HCT116 (cell line): ENCODE measurements at regions not wholly inside any gene's neighbourhood (a gene's known extent, or its start where the extent isn't known, plus 50 kb on each side); places are given as distances from the start of the nearest gene placed in this dataset.

Source experiments
- ATAC-seq: fragments of 200-7000 bp; cut with Tn5 transposase; 2 replicates; pipeline ENCODE4 v1.9.1; 2020; ENCODE audit warnings: mild to moderate bottlenecking, moderate library complexity
- BruUV-seq: library from RNA; stranded (reverse); fragments of 400-500 nt; replicated peaks from 2 replicates; lab custom pipeline; 2021; lab: Mats Ljungman, UMichigan
- CTCF ChIA-PET: fragments of 300-600 bp; sonication (Branson Sonifier 250); formaldehyde crosslinking; loops from one replicate; lab custom pipeline; 2021; ENCODE audit warnings: antibody characterized with exemption; lab: Charles Lee
- POLR2A ChIA-PET: fragments of 300-600, 350-600 bp; sonication (Branson Sonifier 250); formaldehyde crosslinking; loops from one replicate; lab custom pipeline; 2021; ENCODE audit warnings: antibody characterized with exemption; lab: Charles Lee
- RAD21 ChIA-PET, 2 experiments: fragments of 300-600 bp; sonication (Branson Sonifier 250); formaldehyde crosslinking; loops; one replicate each; lab custom pipeline; 2023; ENCODE audit warnings: low total read pairs in 2 of 2; ENCODE audit not compliant: uncharacterized antibody in 2 of 2, unreplicated experiment in 2 of 2, low non-redundant PET in 1 of 2; lab: Charles Lee
- DNase-seq: peaks from one replicate; pipeline ENCODE4 v3.0.0-alpha.2; 2010; ENCODE audit warnings: low read depth, low spot score
- H2AFZ ChIP-seq: fragments of 200-600 bp; shearing (Covaris generic), sonication (generic); 2 replicates; pipeline ENCODE4 v1.6.1; 2017; ENCODE audit warnings: low read depth, mixed run types, mixed read lengths, antibody characterized with exemption, low read length; ENCODE audit not compliant: poor library complexity, severe bottlenecking
- H3K27ac ChIP-seq: 2 replicates; pipeline ENCODE4 v1.5.1; 2012; ENCODE audit warnings: low read depth, low read length
- H3K27me3 ChIP-seq: fragments of 200-600 bp; sonication (generic); 2 replicates; pipeline ENCODE4 v1.6.1; 2016; ENCODE audit warnings: mixed run types, low read length, mixed read lengths; ENCODE audit not compliant: insufficient read depth
- H3K36me3 ChIP-seq, 2 experiments: fragments of 200-500 bp in 1 of 2; fragments of 200-600 bp in 1 of 2; sonication (Bioruptor generic) in 1 of 2; sonication (generic) in 1 of 2; 2 replicates each; pipeline versions ENCODE4 v1.5.1 to v1.6.1; 2014 to 2016; ENCODE audit warnings: low read length in 2 of 2, inconsistent platforms in 1 of 2, mixed read lengths in 1 of 2, mixed run types in 1 of 2; ENCODE audit not compliant: insufficient read depth in 2 of 2, control insufficient read depth in 1 of 2
- H3K4me1 ChIP-seq, 2 experiments: fragments of 200-600 bp in 1 of 2; sonication (generic) in 1 of 2; 2 replicates each; pipeline versions ENCODE4 v1.5.1 to v1.6.1; 2012 to 2017; ENCODE audit warnings: low read length in 2 of 2, inconsistent platforms in 1 of 2, mild to moderate bottlenecking in 1 of 2, mixed read lengths in 1 of 2, mixed run types in 1 of 2, moderate library complexity in 1 of 2; ENCODE audit not compliant: insufficient read depth in 2 of 2, control insufficient read depth in 1 of 2
- H3K4me2 ChIP-seq: fragments of 200-600 bp; sonication (generic); 2 replicates; pipeline ENCODE4 v1.6.1; 2017; ENCODE audit warnings: mixed run types, low read length, mixed read lengths
- H3K4me3 ChIP-seq, 2 experiments: fragments of 200-600 bp in 1 of 2; sonication (generic) in 1 of 2; replicated peaks in 1 of 2; 2 replicates each; pipeline ENCODE4 v1.5.1; 2011 to 2016; ENCODE audit warnings: low read length in 2 of 2, control low read depth in 1 of 2, low read depth in 1 of 2, mild to moderate bottlenecking in 1 of 2, mixed read lengths in 1 of 2, mixed run types in 1 of 2
- H3K79me2 ChIP-seq: fragments of 200-600 bp; sonication (generic); 2 replicates; pipeline ENCODE4 v1.6.1; 2017; ENCODE audit warnings: mild to moderate bottlenecking, mixed run types, low read length, moderate library complexity, mixed read lengths; ENCODE audit not compliant: insufficient read depth
- H3K9ac ChIP-seq: fragments of 200-600 bp; sonication (generic); 2 replicates; pipeline ENCODE4 v1.6.1; 2016; ENCODE audit warnings: low read length, mixed read lengths
- H3K9me2 ChIP-seq: fragments of 200-600 bp; sonication (generic), shearing (Covaris generic); 2 replicates; pipeline ENCODE4 v1.6.1; 2017; ENCODE audit warnings: mixed run types, mild to moderate bottlenecking, moderate library complexity; ENCODE audit not compliant: insufficient read depth
- H3K9me3 ChIP-seq, 2 experiments: fragments of 200-500 bp in 1 of 2; fragments of 200-600 bp in 1 of 2; sonication (Bioruptor generic) in 1 of 2; sonication (generic) in 1 of 2; 2 replicates each; pipeline ENCODE4 v1.6.1; 2014 to 2017; ENCODE audit warnings: low read length in 2 of 2, mixed read lengths in 2 of 2, inconsistent platforms in 1 of 2, low read depth in 1 of 2, mild to moderate bottlenecking in 1 of 2, mixed run types in 1 of 2, moderate library complexity in 1 of 2; ENCODE audit not compliant: control insufficient read depth in 1 of 2, insufficient read depth in 1 of 2
- H4K20me1 ChIP-seq: fragments of 200-600 bp; sonication (generic), shearing (Covaris generic); 2 replicates; pipeline ENCODE4 v1.6.1; 2017; ENCODE audit warnings: mixed run types, mild to moderate bottlenecking, moderate library complexity; ENCODE audit not compliant: insufficient read depth
- CBX3 ChIP-seq: IDR thresholded peaks from 2 replicates; pipeline ENCODE4 v1.6.1; 2012; ENCODE audit warnings: low read depth
- CEBPB ChIP-seq: IDR thresholded peaks from 2 replicates; pipeline ENCODE4 v1.6.1; 2012; ENCODE audit warnings: low read depth
- CTCF ChIP-seq, 3 experiments: fragments of 200-600 bp in 1 of 3; sonication (generic) in 1 of 3; IDR thresholded peaks in 2 of 3; conservative IDR thresholded peaks in 1 of 3; 2 replicates each; pipeline ENCODE4 v1.5.1; 2012 to 2017; ENCODE audit warnings: low read depth in 2 of 3, low read length in 2 of 3, antibody characterized with exemption in 1 of 3, borderline replicate concordance in 1 of 3, control low read depth in 1 of 3, mild to moderate bottlenecking in 1 of 3, mixed read lengths in 1 of 3, mixed run types in 1 of 3, moderate library complexity in 1 of 3; ENCODE audit not compliant: insufficient read depth in 1 of 3
- ELF1 ChIP-seq: IDR thresholded peaks from 2 replicates; pipeline ENCODE4 v1.6.1; 2012; ENCODE audit warnings: low read depth, borderline replicate concordance
- EZH2 ChIP-seq: fragments of 200-600 bp; sonication (generic); IDR thresholded peaks from 2 replicates; pipeline ENCODE4 v1.6.1; 2017; ENCODE audit warnings: antibody characterized with exemption, mixed run types
- EZH2phosphoT487 ChIP-seq: fragments of 200-600 bp; IDR thresholded peaks from 2 replicates; pipeline ENCODE4 v1.6.1; 2018; ENCODE audit warnings: antibody characterized with exemption, borderline replicate concordance
- FOSL1 ChIP-seq: IDR thresholded peaks from 2 replicates; pipeline ENCODE4 v1.6.1; 2012; ENCODE audit warnings: low read depth
- JUND ChIP-seq: IDR thresholded peaks from 2 replicates; pipeline ENCODE4 v1.6.1; 2012
- POLR2A ChIP-seq: IDR thresholded peaks from 2 replicates; pipeline ENCODE4 v1.7.0; 2011; ENCODE audit warnings: borderline replicate concordance; ENCODE audit not compliant: insufficient read depth, insufficient read length; ENCODE audit errors: extremely low read depth
- POLR2AphosphoS5 ChIP-seq: IDR thresholded peaks from 2 replicates; pipeline ENCODE4 v1.6.1; 2011; ENCODE audit warnings: mild to moderate bottlenecking, low read depth, low read length, moderate library complexity
- RAD21 ChIP-seq: IDR thresholded peaks from 2 replicates; pipeline ENCODE4 v1.6.1; 2012; ENCODE audit warnings: low read depth, mild to moderate bottlenecking
- REST ChIP-seq: IDR thresholded peaks from 2 replicates; pipeline ENCODE4 v1.6.1; 2012; ENCODE audit warnings: low read depth
- SIN3A ChIP-seq: IDR thresholded peaks from 2 replicates; pipeline ENCODE4 v1.6.1; 2012; ENCODE audit warnings: low read depth
- SRF ChIP-seq: IDR thresholded peaks from 2 replicates; pipeline ENCODE4 v1.6.1; 2012; ENCODE audit warnings: low read depth
- YY1 ChIP-seq: IDR thresholded peaks from 2 replicates; pipeline ENCODE4 v1.6.1; 2011; ENCODE audit warnings: low read length, low read depth, moderate library complexity, mild to moderate bottlenecking; ENCODE audit not compliant: insufficient replicate concordance; ENCODE audit errors: extremely low read depth
- ZFX ChIP-seq: fragments of 450-650 bp; IDR thresholded peaks from 2 replicates; pipeline ENCODE4 v1.6.1; 2017
- intact Hi-C: fragments of 100-400 bp; cut with micrococcal nuclease; formaldehyde crosslinking; loops from 2 replicates; pipeline ENCODE4 v1.10.0; 2022
- TF ChIP-seq, protein P1 (sequence below): IDR thresholded peaks from 2 replicates; pipeline ENCODE4 v1.6.1; 2012
- TF ChIP-seq, protein P2 (sequence below): IDR thresholded peaks from 2 replicates; pipeline ENCODE4 v1.6.1; 2012

DNA sequence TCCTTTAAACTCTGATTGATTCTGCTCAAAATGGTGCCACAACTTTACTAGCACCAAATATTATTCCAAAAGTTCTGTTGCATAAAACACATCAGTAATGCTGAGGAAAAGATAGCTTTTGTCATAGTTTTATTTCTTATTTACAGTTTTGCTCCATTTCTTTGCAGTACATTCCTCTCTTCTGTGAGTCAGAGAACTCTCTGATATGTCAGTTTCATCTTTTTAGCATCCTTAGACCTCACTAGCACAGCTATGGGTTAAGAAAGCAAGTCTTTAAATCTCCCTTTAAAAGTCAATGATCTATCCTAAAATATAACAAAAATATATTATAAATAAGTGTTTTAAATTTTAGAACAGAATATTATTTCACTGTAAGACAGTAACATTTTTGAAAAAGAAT lies 356.6 kb upstream of the SNX7 start:
- POLR2A ChIA-PET = no interaction called here
- DNase-seq = no peak
- no peak overlapping the region for H3K27ac ChIP-seq

DNA sequence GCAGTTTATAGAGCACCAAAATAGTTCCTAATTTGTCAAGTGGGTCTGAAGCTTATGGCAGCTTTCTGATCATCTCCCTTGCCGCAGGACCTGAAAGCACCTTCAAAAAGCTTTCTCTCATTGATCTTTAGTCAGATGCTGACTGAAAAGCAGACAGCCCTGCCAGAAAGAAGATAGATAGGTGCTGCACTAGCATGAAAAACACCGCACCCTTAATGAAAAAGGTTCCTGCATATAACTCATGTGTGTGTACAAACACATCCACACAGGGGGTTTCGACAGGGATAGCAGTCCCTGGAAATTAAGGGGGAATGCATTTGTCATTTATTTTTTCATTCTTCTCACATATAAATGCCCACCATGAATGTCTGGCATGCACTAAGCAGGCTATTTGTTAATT lies 361.7 kb upstream of the SNX7 start:
- BruUV-seq = no TSS peak
- RAD21 ChIA-PET = no interaction called here
- TF ChIP-seq, protein P1, sequence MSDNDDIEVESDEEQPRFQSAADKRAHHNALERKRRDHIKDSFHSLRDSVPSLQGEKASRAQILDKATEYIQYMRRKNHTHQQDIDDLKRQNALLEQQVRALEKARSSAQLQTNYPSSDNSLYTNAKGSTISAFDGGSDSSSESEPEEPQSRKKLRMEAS = no peak
- no peak for TF ChIP-seq SIN3A
- no peak for TF ChIP-seq CTCF (IDR thresholded peaks at IDR 0.05 in 2 of 3, conservative IDR thresholded peaks at IDR 0.05 in 1 of 3; ENCODE audit: borderline replicate concordance in 1 of 3, insufficient read depth in 1 of 3, low read depth in 2 of 3, low read length in 2 of 3)
- no peak for TF ChIP-seq JUND
- no peak for TF ChIP-seq REST
- TF ChIP-seq EZH2phosphoT487 = no peak
- TF ChIP-seq RAD21 = no peak
- TF ChIP-seq ELF1 = no peak
- TF ChIP-seq, protein P2, sequence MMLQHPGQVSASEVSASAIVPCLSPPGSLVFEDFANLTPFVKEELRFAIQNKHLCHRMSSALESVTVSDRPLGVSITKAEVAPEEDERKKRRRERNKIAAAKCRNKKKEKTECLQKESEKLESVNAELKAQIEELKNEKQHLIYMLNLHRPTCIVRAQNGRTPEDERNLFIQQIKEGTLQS = no peak
- no peak for TF ChIP-seq FOSL1
- no peak for TF ChIP-seq ZFX
- no peak for TF ChIP-seq CBX3
- TF ChIP-seq YY1 = no peak
- TF ChIP-seq CEBPB = no peak
- TF ChIP-seq POLR2AphosphoS5 = no peak
- no peak for TF ChIP-seq POLR2A

More for the DNA sequence above, 356.6 kb upstream of the SNX7 start:
- ChIA-PET RAD21 (no interaction called here), CTCF (no interaction called here)
- no peak overlapping the region for H3K4me3 ChIP-seq
- H3K9me2 ChIP-seq = no peaks in the 10 kb centered on the region
- no peaks in the 10 kb centered on the region for H3K27me3 ChIP-seq
- ATAC-seq = no peak
- no TSS peak for BruUV-seq
- intact Hi-C loops = no loop called here
- H3K4me2 ChIP-seq = no peak overlapping the region
- no peak overlapping the region for H2AFZ ChIP-seq
- no peaks in the 10 kb centered on the region for H3K36me3 ChIP-seq
- H3K9me3 ChIP-seq = no peaks in the 10 kb centered on the region
- H3K9ac ChIP-seq = no peak overlapping the region
- no peak for TF ChIP-seq SRF
- TF ChIP-seq RAD21 = no peak
- no peak for TF ChIP-seq YY1
- TF ChIP-seq EZH2 = no peak
- no peak for TF ChIP-seq POLR2AphosphoS5
- no peaks in the 10 kb centered on the region for H4K20me1 ChIP-seq
- no peaks in the 10 kb centered on the region for H3K4me1 ChIP-seq
- no peaks in the 10 kb centered on the region for H3K79me2 ChIP-seq

More for the DNA sequence above, 361.7 kb upstream of the SNX7 start:
- Histone ChIP-seq H3K36me3 (no peaks in the 10 kb centered on the region), H3K27ac (no peak overlapping the region), H3K4me1 (no peaks in the 10 kb centered on the region), H3K9ac (no peak overlapping the region), H3K4me2 (no peak overlapping the region), H4K20me1 (no peaks in the 10 kb centered on the region), H3K9me3 (no peaks in the 10 kb centered on the region), H3K79me2 (no peaks in the 10 kb centered on the region), H3K9me2 (no peaks in the 10 kb centered on the region), H3K27me3 (no peaks in the 10 kb centered on the region), H2AFZ (no peak overlapping the region), H3K4me3 (no peak overlapping the region)
- no peak for ATAC-seq
- intact Hi-C loops = no loop called here
- ChIA-PET CTCF (no interaction called here), POLR2A (no interaction called here)
- DNase-seq = no peak
